Upper lobe of right lung (tissue), 1 donor: ENCODE measurements at regions not wholly inside any gene's neighbourhood (a gene's known extent, or its start where the extent isn't known, plus 50 kb on each side); places are given as distances from the start of the nearest gene placed in this dataset.
A peak's percentile ranks its signal among the peaks of the same experiment; 100 is the strongest.
"Not testable (repeated sequence)": the region's sequence is repeated elsewhere in the genome, so short reads cannot be mapped to it uniquely, and the experiment has no call there.

Source experiments
- ATAC-seq: fragments of 200-7000 bp; cut with Tn5 transposase; one replicate; pipeline ENCODE4 v1.9.1; 2020; ENCODE audit warnings: mild to moderate bottlenecking, moderate library complexity
- DNase-seq: peaks from one replicate; pipeline ENCODE4 v3.0.0-alpha.2; 2020
- H3K27ac ChIP-seq: fragments of 200-600 bp; one replicate; pipeline ENCODE4 v1.8.0; 2022
- H3K27me3 ChIP-seq: fragments of 200-600 bp; one replicate; pipeline ENCODE4 v1.8.0; 2022; ENCODE audit warnings: mild to moderate bottlenecking
- H3K36me3 ChIP-seq: fragments of 200-600 bp; one replicate; pipeline ENCODE4 v1.8.0; 2022
- H3K4me1 ChIP-seq: fragments of 200-600 bp; one replicate; pipeline ENCODE4 v1.8.0; 2022
- H3K4me3 ChIP-seq: fragments of 200-600 bp; one replicate; pipeline ENCODE4 v1.8.0; 2022; ENCODE audit warnings: mild to moderate bottlenecking
- H3K9me3 ChIP-seq: fragments of 200-600 bp; one replicate; pipeline ENCODE4 v1.8.0; 2022
- intact Hi-C: fragments of 100-400 bp; cut with DNase I; formaldehyde crosslinking; loops from one replicate; pipeline ENCODE4 v1.11.0; 2022
- TF ChIP-seq, protein P1 (sequence below): fragments of 200-600 bp; IDR thresholded peaks from one replicate; pipeline ENCODE4 v1.8.0; 2022; ENCODE audit warnings: antibody characterized with exemption
- donor health status: DM: no; HTN: yes; CAD: no; lungs with severe emphysema.

GRCh38 chr20:60102665-60103210 is 144.5 kb downstream of the CDH26 start:
- Histone ChIP-seq H3K4me1 (no peaks in the 10 kb centered on the region), H3K27me3 (no peaks in the 10 kb centered on the region), H3K4me3 (no peak overlapping the region), H3K36me3 (no peaks in the 10 kb centered on the region), H3K9me3 (no peaks in the 10 kb centered on the region), H3K27ac (no peak overlapping the region)
- intact Hi-C loops, result no loop called here
- DNase-seq, result no peak
- TF ChIP-seq, protein P1, sequence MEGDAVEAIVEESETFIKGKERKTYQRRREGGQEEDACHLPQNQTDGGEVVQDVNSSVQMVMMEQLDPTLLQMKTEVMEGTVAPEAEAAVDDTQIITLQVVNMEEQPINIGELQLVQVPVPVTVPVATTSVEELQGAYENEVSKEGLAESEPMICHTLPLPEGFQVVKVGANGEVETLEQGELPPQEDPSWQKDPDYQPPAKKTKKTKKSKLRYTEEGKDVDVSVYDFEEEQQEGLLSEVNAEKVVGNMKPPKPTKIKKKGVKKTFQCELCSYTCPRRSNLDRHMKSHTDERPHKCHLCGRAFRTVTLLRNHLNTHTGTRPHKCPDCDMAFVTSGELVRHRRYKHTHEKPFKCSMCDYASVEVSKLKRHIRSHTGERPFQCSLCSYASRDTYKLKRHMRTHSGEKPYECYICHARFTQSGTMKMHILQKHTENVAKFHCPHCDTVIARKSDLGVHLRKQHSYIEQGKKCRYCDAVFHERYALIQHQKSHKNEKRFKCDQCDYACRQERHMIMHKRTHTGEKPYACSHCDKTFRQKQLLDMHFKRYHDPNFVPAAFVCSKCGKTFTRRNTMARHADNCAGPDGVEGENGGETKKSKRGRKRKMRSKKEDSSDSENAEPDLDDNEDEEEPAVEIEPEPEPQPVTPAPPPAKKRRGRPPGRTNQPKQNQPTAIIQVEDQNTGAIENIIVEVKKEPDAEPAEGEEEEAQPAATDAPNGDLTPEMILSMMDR, result no peak
- ATAC-seq, result no peak

DNA sequence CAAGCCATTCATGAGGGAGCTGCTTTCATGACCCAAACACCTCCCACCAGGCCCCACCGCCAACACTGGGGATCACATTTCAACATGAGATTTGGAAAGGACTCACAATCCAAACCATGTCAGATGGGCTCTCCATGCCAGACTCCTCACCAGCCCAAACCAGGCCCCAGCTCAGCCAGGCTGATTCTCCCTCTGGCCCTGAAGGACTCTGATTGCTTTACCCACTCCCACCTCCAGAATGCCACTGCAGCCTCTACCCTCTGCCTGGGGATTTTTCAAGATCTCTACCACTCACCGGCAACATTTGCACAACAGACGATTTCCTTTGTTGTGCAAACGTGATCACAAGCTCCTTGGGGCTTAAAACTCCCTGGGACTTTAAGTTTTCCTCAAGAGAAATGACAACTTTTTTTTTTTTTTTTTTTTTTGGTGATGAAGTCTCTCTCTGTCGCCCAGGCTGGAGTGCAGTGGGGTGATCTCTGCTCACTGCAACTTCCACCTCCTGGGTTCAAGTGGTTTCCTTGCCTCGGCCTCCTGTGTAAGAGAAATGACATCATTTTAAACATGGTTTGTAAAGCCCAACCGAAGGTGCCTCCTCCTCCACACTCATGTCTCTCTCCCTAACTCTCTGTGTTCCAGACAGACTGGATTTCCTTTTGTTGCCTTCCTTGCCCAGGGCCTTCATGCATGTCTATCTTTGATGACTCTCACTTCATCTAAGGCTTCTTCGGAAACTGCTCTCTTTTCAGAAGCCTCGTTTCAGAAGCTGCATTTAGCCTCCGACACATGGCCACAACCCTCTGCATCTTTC is 147.0 kb downstream of the CDH26 start:
- H3K4me1 ChIP-seq, result no peaks in the 10 kb centered on the region
- H3K27me3 ChIP-seq, result no peaks in the 10 kb centered on the region
- no peak overlapping the region for H3K27ac ChIP-seq
- ATAC-seq, result no peak
- no peaks in the 10 kb centered on the region for H3K36me3 ChIP-seq
- TF ChIP-seq, protein P1, result no peak
- intact Hi-C loops, result no loop called here
- DNase-seq, result no peak
- H3K4me3 ChIP-seq, result no peak overlapping the region
- no peaks in the 10 kb centered on the region for H3K9me3 ChIP-seq

DNA sequence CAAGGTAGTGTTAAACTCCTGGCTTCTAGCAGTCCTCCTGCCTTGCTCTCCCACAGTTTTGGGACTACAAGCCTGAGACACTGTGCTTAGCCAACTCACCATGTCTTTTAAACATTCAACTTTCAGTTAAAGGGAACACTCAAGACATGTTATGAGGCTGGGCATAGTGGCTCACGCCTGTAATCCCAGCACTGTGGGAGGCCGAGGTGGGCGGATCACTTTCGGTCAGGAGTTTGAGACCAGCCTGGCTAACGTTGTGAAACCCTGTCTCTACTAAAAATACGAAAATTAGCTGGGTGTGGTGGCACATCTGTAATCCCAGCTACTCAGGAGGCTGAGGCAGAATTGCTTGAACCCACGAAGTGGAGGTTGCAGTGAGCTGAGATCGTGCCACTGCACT is 148.0 kb downstream of the CDH26 start:
- H3K9me3 ChIP-seq, H3K4me1 ChIP-seq, H3K4me3 ChIP-seq, intact Hi-C loops, H3K36me3 ChIP-seq, DNase-seq, H3K27ac ChIP-seq, H3K27me3 ChIP-seq: not testable (repeated sequence)
- peak; percentile 5 for ATAC-seq

GRCh38 chr20:60107621-60108390 is 149.6 kb downstream of the CDH26 start:
- Histone ChIP-seq H3K4me1 (no peaks in the 10 kb centered on the region), H3K9me3 (no peaks in the 10 kb centered on the region), H3K27me3 (no peaks in the 10 kb centered on the region), H3K36me3 (no peaks in the 10 kb centered on the region), H3K4me3 (no peak overlapping the region), H3K27ac (no peak overlapping the region)
- intact Hi-C loops, result no loop called here
- ATAC-seq (no peak), DNase-seq (no peak)
- TF ChIP-seq, protein P1, result no peak

- TF ChIP-seq, protein P1, result no peak
- no peaks in the 10 kb centered on the region for H3K9me3 ChIP-seq
- H3K36me3 ChIP-seq, result no peaks in the 10 kb centered on the region
- DNase-seq (no peak), ATAC-seq (no peak)
- no peak overlapping the region for H3K27ac ChIP-seq
- H3K4me1 ChIP-seq, result no peaks in the 10 kb centered on the region
- H3K4me3 ChIP-seq, result no peak overlapping the region
- intact Hi-C loops, result no loop called here
- H3K27me3 ChIP-seq, result no peaks in the 10 kb centered on the region
Observed at GRCh38 chr20:60108397-60108796, 150.2 kb downstream of the CDH26 start.
